Sigmoid colon (tissue), 4 donors: ENCODE measurements at regions not wholly inside any gene's neighbourhood (a gene's known extent, or its start where the extent isn't known, plus 50 kb on each side); places are given as distances from the start of the nearest gene placed in this dataset.

Experiments
- POLR2A ChIP-seq, 2 donors: fragments of 450-650 bp; IDR thresholded peaks; one replicate each; pipeline ENCODE4 v1.6.1; 2016; ENCODE audit warnings: antibody characterized with exemption in 2 of 2, mild to moderate bottlenecking in 2 of 2, moderate library complexity in 2 of 2
- POLR2AphosphoS5 ChIP-seq, 4 donors: sonication (generic); formaldehyde crosslinking; IDR thresholded peaks; one replicate each; pipeline ENCODE4 v1.6.1; 2017; ENCODE audit warnings: antibody characterized with exemption in 4 of 4
- TF ChIP-seq, protein P1 (sequence below), 4 experiments: fragments of 450-650 bp in 3 of 4; fragments of 200-600 bp in 1 of 4; IDR thresholded peaks; one replicate each; pipeline ENCODE4 v1.5.1; 2016 to 2019; ENCODE audit warnings: antibody characterized with exemption in 4 of 4, mild to moderate bottlenecking in 3 of 4, moderate library complexity in 2 of 4

GRCh38 chr4:128579154-128579853, 230.2 kb upstream of the JADE1 start:
- no peak for TF ChIP-seq POLR2A (IDR thresholded peaks at IDR 0.05)
- no peak for TF ChIP-seq POLR2AphosphoS5 (IDR thresholded peaks at IDR 0.05)
- TF ChIP-seq, protein P1, sequence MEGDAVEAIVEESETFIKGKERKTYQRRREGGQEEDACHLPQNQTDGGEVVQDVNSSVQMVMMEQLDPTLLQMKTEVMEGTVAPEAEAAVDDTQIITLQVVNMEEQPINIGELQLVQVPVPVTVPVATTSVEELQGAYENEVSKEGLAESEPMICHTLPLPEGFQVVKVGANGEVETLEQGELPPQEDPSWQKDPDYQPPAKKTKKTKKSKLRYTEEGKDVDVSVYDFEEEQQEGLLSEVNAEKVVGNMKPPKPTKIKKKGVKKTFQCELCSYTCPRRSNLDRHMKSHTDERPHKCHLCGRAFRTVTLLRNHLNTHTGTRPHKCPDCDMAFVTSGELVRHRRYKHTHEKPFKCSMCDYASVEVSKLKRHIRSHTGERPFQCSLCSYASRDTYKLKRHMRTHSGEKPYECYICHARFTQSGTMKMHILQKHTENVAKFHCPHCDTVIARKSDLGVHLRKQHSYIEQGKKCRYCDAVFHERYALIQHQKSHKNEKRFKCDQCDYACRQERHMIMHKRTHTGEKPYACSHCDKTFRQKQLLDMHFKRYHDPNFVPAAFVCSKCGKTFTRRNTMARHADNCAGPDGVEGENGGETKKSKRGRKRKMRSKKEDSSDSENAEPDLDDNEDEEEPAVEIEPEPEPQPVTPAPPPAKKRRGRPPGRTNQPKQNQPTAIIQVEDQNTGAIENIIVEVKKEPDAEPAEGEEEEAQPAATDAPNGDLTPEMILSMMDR (IDR thresholded peaks at IDR 0.05), result no peak
